DND-41 (cell line): ENCODE measurements at regions not wholly inside any gene's neighbourhood (a gene's known extent, or its start where the extent isn't known, plus 50 kb on each side); places are given as distances from the start of the nearest gene placed in this dataset.

Experiments
- CTCF ChIP-seq: IDR thresholded peaks from 2 replicates; pipeline ENCODE4 v1.5.1; 2012; ENCODE audit warnings: borderline replicate concordance, low read length, moderate library complexity, mild to moderate bottlenecking; ENCODE audit not compliant: poor library complexity, severe bottlenecking; ENCODE audit errors: extremely low read depth
- EZH2 ChIP-seq: IDR thresholded peaks from 3 replicates; pipeline ENCODE4 v1.6.1; 2012; ENCODE audit warnings: borderline replicate concordance, low read depth, mild to moderate bottlenecking, moderate library complexity, low read length, inconsistent platforms; ENCODE audit not compliant: severe bottlenecking

GRCh38 chr12:38137716-38138115 lies 178.9 kb upstream of the ALG10B start:
- TF ChIP-seq CTCF (no peak), EZH2 (no peak)
